Ovary (tissue), 7 donors: ENCODE measurements at regions not wholly inside any gene's neighbourhood (a gene's known extent, or its start where the extent isn't known, plus 50 kb on each side); places are given as distances from the start of the nearest gene placed in this dataset.

Experiments
- DNase-seq, 5 donors: peaks; one replicate each; pipeline ENCODE4 v3.0.0-alpha.2; 2019 to 2020
- H3K27ac ChIP-seq, 2 donors: fragments of 200-600 bp; one replicate each; pipeline versions ENCODE4 v1.5.1 to v1.8.0; 2019 to 2022
- H3K27me3 ChIP-seq: fragments of 200-600 bp; one replicate; pipeline ENCODE4 v1.8.0; 2022
- H3K36me3 ChIP-seq: fragments of 200-600 bp; sonication (generic); one replicate; pipeline ENCODE4 v1.5.1; 2019
- H3K4me1 ChIP-seq: one replicate; pipeline ENCODE4 v1.8.1; 2013; ENCODE audit warnings: mild to moderate bottlenecking, moderate library complexity; ENCODE audit not compliant: insufficient read depth
- H3K4me3 ChIP-seq: fragments of 200-600 bp; sonication (generic); one replicate; pipeline ENCODE4 v1.5.1; 2017
- H3K9me3 ChIP-seq, 2 donors: fragments of 200-600 bp in 1 of 2; sonication (generic) in 1 of 2; one replicate each; pipeline versions ENCODE4 v1.5.1 to v1.8.1; 2013 to 2019; ENCODE audit warnings: mild to moderate bottlenecking in 1 of 2, moderate library complexity in 1 of 2
- CTCF ChIP-seq, 3 donors: fragments of 450-650 bp in 2 of 3; fragments of 200-600 bp in 1 of 3; IDR thresholded peaks; one replicate each; pipeline versions ENCODE4 v1.5.1 to v1.8.0; 2016 to 2022; ENCODE audit warnings: antibody characterized with exemption in 3 of 3, mild to moderate bottlenecking in 1 of 3
- EP300 ChIP-seq: sonication (generic); formaldehyde crosslinking; IDR thresholded peaks from one replicate; pipeline ENCODE4 v1.6.1; 2017; ENCODE audit warnings: antibody characterized with exemption
- POLR2A ChIP-seq: fragments of 450-650 bp; IDR thresholded peaks from one replicate; pipeline ENCODE4 v1.6.1; 2017; ENCODE audit warnings: antibody characterized with exemption, mild to moderate bottlenecking, moderate library complexity
- WGBS, 3 donors: extraction: QIAGEN DNeasy Blood & Tissue Kit in 1 of 3; methylation state at CpG; one replicate each; pipeline versions ENCODE4 v1.1.5 to v1.1.7; 2013 to 2017; 5-methylcytosine and 5-hydroxymethylcytosine counted together
- intact Hi-C, 4 donors: fragments of 100-400 bp; cut with DNase I; formaldehyde crosslinking; loops; one replicate each; pipeline versions ENCODE4 v1.11.0 to v1.15.1; 2022 to 2023
- donor health status: DM: no; HTN: no; CAD: no; lungs with moderate emphysema.
- donor health status: DM: no; HTN: no; CAD: no.
- donor health status: Bipolar disorder and iron deficiency.
- donor health status: DM: no; HTN: no; CAD: no.
- donor health status: DM: yes; HTN: yes; CAD: no.

GRCh38 chr13:80707000-80707983, 366.4 kb upstream of the SPRY2 start:
- no peak for DNase-seq
- Histone ChIP-seq H3K4me3 (no peak overlapping the region), H3K27me3 (no peaks in the 10 kb centered on the region), H3K36me3 (no peaks in the 10 kb centered on the region), H3K9me3 (no peaks in the 10 kb centered on the region), H3K4me1 (no peaks in the 10 kb centered on the region), H3K27ac (no peak overlapping the region)
- intact Hi-C loops, result no loop called here
- WGBS, 3 donors, result 88 to 95% (median 91%) methylated on average over 25 to 34 of the region's 34 CpGs
- TF ChIP-seq CTCF (IDR thresholded peaks at IDR 0.05) (no peak), EP300 (no peak), POLR2A (no peak)

GRCh38 chr13:80706164-80706471, 365.2 kb upstream of the SPRY2 start:
- intact Hi-C loops, result no loop called here
- Histone ChIP-seq H3K27me3 (no peaks in the 10 kb centered on the region), H3K9me3 (no peaks in the 10 kb centered on the region), H3K4me1 (no peaks in the 10 kb centered on the region), H3K36me3 (no peaks in the 10 kb centered on the region), H3K27ac (no peak overlapping the region), H3K4me3 (no peak overlapping the region)
- TF ChIP-seq CTCF (IDR thresholded peaks at IDR 0.05) (no peak), POLR2A (no peak), EP300 (no peak)
- WGBS, 3 donors, result 97 to 98% (median 97%) methylated on average over 6 to 10 of the region's 10 CpGs
- DNase-seq, result no peak

GRCh38 chr13:80705371-80706163, 364.6 kb upstream of the SPRY2 start:
- no peak for TF ChIP-seq EP300
- no peak for TF ChIP-seq CTCF (IDR thresholded peaks at IDR 0.05)
- TF ChIP-seq POLR2A, result no peak
- H3K27ac ChIP-seq, result no peak overlapping the region
- no peak for DNase-seq
- H3K36me3 ChIP-seq, result no peaks in the 10 kb centered on the region
- H3K4me1 ChIP-seq, result no peaks in the 10 kb centered on the region
- WGBS, 3 donors, result 93 to 98% (median 95%) methylated on average over 12 to 27 of the region's 30 CpGs
- H3K9me3 ChIP-seq, result no peaks in the 10 kb centered on the region
- intact Hi-C loops, result no loop called here
- no peaks in the 10 kb centered on the region for H3K27me3 ChIP-seq
- H3K4me3 ChIP-seq, result no peak overlapping the region

- no peak for TF ChIP-seq CTCF (IDR thresholded peaks at IDR 0.05)
- no peak for TF ChIP-seq EP300
- no peak for TF ChIP-seq POLR2A
- no peak overlapping the region for H3K27ac ChIP-seq
- H3K4me1 ChIP-seq, result no peaks in the 10 kb centered on the region
- WGBS, 3 donors, result 90 to 97% (median 96%) methylated on average over 12 to 20 of the region's 20 CpGs
- H3K27me3 ChIP-seq, result no peaks in the 10 kb centered on the region
- intact Hi-C loops, result no loop called here
- no peak for DNase-seq
- H3K36me3 ChIP-seq, result no peaks in the 10 kb centered on the region
- H3K4me3 ChIP-seq, result no peak overlapping the region
- no peaks in the 10 kb centered on the region for H3K9me3 ChIP-seq
Observed at GRCh38 chr13:80704369-80704768, 363.4 kb upstream of the SPRY2 start.
